BE2C (cell line): ENCODE measurements at regions not wholly inside any gene's neighbourhood (a gene's known extent, or its start where the extent isn't known, plus 50 kb on each side); places are given as distances from the start of the nearest gene placed in this dataset.
"Not testable (repeated sequence)": the region's sequence is repeated elsewhere in the genome, so short reads cannot be mapped to it uniquely, and the experiment has no call there.

Experiments
- DNase-seq: peaks from one replicate; pipeline ENCODE4 v3.0.0-alpha.2; 2020
- H3K27me3 ChIP-seq: fragments of 250-450 bp; sonication (Bioruptor Pico); 2 replicates; pipeline ENCODE4 v1.5.1; 2020; ENCODE audit warnings: mild to moderate bottlenecking
- H3K36me3 ChIP-seq: fragments of 250-450 bp; sonication (Bioruptor Pico); 2 replicates; pipeline ENCODE4 v1.5.1; 2020; ENCODE audit warnings: mild to moderate bottlenecking
- H3K4me1 ChIP-seq: fragments of 250-450 bp; sonication (Bioruptor Pico); 2 replicates; pipeline ENCODE4 v1.5.1; 2020
- H3K4me3 ChIP-seq: 2 replicates; pipeline ENCODE4 v1.5.1; 2011; ENCODE audit warnings: low read depth, low read length
- H3K9me3 ChIP-seq: fragments of 250-450 bp; sonication (Bioruptor Pico); 2 replicates; pipeline ENCODE4 v1.5.1; 2020
- TF ChIP-seq, protein P1 (sequence below): IDR thresholded peaks from 2 replicates; pipeline ENCODE4 v1.5.1; 2012; ENCODE audit warnings: mild to moderate bottlenecking, low read depth, low read length

DNA sequence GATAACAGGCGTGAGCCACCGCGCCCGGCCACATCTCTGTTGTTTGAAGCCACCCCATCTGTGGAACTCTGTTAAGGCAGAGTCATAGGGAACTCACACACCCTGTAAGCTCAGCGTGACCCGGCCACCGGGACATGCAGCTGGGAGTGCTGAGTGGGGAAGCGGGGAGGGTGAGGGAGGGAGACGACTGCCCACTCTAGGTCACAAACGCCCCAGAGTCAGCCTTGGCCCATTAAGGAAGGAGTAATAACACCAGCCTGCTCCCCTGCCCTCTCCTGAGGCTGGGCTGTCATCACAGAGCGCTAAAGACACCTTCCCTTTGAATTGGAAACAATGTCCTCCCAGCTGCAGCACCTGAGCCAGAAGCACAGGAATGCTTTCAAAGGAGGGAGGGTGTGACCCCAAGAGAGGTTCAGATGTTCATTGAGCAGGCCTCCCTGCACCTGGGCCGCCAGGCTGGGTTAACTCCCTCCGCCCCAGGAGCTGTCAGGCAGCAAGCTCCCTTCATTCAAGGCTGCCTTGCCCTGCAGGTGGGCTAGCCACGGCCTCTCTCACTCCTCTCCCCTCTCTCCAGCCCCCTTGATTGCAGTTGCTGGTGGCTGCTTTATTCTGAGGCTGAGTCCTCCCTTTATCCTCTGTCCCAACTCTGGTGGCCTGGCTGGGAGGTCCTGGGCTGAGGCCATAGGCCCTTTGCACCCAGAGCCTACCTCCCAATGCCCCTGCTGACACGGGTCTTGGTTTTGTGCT is 77.2 kb upstream of the HPCAL1 start:
- no peaks in the 10 kb centered on the region for H3K4me1 ChIP-seq
- H3K36me3 ChIP-seq = no peaks in the 10 kb centered on the region
- H3K9me3 ChIP-seq = no peaks in the 10 kb centered on the region
- H3K27me3 ChIP-seq = no peaks in the 10 kb centered on the region
- no peak for DNase-seq
- no peak overlapping the region for H3K4me3 ChIP-seq
- TF ChIP-seq, protein P1, sequence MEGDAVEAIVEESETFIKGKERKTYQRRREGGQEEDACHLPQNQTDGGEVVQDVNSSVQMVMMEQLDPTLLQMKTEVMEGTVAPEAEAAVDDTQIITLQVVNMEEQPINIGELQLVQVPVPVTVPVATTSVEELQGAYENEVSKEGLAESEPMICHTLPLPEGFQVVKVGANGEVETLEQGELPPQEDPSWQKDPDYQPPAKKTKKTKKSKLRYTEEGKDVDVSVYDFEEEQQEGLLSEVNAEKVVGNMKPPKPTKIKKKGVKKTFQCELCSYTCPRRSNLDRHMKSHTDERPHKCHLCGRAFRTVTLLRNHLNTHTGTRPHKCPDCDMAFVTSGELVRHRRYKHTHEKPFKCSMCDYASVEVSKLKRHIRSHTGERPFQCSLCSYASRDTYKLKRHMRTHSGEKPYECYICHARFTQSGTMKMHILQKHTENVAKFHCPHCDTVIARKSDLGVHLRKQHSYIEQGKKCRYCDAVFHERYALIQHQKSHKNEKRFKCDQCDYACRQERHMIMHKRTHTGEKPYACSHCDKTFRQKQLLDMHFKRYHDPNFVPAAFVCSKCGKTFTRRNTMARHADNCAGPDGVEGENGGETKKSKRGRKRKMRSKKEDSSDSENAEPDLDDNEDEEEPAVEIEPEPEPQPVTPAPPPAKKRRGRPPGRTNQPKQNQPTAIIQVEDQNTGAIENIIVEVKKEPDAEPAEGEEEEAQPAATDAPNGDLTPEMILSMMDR = no peak

DNA sequence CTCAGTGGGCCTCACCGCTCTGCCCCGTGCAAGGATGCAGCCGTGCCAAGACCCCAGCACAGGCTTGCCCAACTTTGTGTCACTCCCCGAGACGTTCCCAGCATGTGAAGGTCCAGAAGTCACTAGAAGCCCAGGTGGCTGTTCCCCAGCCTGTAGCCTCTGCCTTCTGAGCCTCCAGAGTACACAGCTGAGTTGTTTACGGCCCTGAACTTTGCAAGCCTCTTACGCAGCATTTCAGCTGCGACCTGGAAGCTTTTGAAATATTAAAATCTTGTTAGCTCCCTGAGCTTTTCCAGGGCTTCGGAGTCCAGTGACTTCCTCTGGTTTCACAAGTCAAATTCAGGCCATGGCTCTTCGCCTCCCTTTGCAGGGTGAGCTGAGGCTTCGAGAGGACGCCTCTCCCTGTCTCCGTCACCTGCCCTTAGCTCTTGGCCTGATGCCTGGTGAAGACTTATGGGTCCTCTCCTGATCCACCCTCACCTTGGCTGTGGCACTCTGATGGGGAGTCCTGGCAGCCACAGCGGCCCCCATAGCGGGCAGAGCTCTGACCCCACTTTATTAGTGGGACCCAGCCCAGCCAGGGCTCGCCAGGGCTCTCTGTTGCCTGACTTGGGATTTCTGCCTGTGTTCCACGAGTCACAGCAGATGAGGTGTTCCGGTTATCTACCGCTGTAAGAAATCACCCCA is 76.5 kb upstream of the HPCAL1 start:
- Histone ChIP-seq H3K4me3 (no peak overlapping the region), H3K27me3 (no peaks in the 10 kb centered on the region), H3K9me3 (no peaks in the 10 kb centered on the region), H3K4me1 (no peaks in the 10 kb centered on the region), H3K36me3 (no peaks in the 10 kb centered on the region)
- TF ChIP-seq, protein P1 = no peak
- DNase-seq = no peak

DNA sequence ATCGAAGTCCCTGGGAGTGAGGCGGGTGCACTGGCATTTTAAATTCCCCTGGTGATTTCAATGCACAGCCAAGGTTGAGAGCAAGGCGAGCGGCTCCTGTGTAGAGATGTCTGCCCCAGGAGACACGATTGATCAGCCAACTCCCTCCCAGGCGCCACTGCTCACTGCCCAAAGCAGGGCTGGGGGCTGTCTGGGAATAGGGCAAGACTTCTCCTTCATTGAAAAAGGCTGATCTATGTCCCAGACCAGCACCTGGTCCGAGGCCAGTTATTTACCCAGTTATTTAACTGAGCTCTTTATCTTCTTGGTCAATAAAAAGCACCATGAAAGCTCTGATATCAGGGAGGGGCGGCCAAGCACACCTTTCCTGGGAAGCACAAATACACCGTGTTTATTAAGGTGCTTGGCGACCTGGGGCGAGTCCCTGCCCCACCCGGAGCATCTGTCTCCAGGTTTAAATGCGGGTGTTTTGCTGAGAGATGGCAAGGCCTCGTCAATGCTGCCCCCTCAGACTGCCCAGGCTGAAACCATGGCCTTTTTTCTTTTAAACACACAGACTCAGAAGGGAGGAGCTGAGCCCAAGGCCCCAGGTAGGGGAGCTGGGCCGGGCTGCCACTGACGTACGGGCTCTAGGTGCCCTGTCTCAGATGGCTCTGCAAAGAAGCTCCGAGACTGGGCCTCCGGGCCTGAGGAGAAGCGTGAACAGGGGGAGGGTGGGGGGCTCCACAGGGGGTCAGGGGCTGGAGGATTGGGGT is 73.9 kb upstream of the HPCAL1 start:
- DNase-seq = no peak
- Histone ChIP-seq H3K4me1 (no peaks in the 10 kb centered on the region), H3K27me3 (no peaks in the 10 kb centered on the region), H3K4me3 (no peak overlapping the region), H3K36me3 (no peaks in the 10 kb centered on the region), H3K9me3 (no peaks in the 10 kb centered on the region)
- TF ChIP-seq, protein P1 = no peak

DNA sequence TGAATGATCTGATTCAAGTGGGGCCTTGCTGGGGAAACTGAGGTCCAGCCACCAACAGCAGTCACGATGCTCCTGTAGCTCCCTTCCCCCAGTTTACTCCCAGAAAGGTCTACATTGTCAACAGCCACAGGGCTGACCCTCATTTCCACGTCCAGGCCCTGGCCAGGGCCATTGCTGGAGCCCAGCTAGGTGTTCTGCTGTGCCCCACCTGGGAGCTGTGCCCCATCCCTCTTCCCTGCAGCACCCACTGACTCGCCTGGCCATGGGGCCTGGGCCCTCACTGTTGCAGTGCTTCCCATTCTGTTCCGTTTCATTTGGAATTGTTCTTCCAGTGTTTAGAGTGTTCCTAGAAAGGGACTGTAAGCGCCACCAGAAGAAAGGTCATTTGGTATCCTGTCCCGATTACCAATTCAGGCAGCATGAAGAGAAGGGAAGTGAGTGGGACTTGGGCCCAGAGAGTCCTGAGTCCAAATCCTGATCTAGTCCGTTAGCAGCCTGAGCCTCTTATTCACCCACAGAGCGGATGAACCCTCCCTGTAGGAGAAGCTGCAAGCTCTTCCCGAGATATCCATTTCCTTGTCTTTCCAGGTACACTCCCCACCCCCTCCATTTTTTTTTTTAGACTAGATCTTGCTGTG is 73.1 kb upstream of the HPCAL1 start:
- H3K4me3 ChIP-seq = no peak overlapping the region
- H3K9me3 ChIP-seq = no peaks in the 10 kb centered on the region
- no peaks in the 10 kb centered on the region for H3K4me1 ChIP-seq
- TF ChIP-seq, protein P1 = no peak
- no peaks in the 10 kb centered on the region for H3K27me3 ChIP-seq
- DNase-seq = no peak
- H3K36me3 ChIP-seq = no peaks in the 10 kb centered on the region

DNA sequence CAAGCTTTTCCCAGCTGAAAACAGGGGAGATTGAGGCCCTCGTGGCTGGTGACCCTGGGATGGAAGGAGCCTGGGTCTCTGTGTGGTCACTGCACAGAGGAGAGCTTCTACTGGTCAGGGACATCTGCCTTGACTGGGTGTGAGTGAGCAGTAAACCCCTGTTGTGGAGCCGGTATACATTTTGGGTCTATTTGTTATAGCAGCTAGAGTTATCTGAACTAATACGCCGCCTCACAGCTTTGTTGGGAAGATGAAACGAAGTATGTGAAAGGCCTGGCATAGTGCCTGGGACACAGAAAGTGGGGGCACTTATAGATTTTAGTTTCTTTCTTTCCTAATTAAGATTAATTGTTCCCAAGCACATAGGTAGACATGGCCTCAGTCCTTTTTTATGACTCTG is 72.2 kb upstream of the HPCAL1 start:
- Histone ChIP-seq H3K36me3 (no peaks in the 10 kb centered on the region), H3K27me3 (no peaks in the 10 kb centered on the region), H3K4me3 (no peak overlapping the region), H3K9me3 (no peaks in the 10 kb centered on the region), H3K4me1 (no peaks in the 10 kb centered on the region)
- TF ChIP-seq, protein P1 = no peak
- no peak for DNase-seq

DNA sequence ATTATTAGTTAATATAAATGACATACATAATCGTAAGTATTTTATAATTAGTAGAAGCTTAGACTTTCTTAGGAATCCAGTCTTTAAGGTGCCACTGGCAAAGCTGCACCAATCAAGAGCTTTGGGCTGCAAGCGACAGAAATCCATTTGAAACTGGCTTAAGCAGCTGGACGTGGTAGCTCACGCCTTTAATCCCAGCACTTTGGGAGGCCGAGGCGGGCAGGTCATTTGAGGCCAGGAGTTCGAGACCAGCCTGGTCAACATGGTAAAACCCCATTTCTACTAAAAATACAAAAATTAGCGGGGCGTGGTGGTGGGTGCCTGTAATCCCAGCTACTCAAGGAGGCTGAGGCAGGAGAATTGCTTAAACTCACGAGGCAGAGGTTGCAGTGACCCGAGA is 71.8 kb upstream of the HPCAL1 start:
- H3K9me3 ChIP-seq, H3K36me3 ChIP-seq, DNase-seq, H3K4me3 ChIP-seq, H3K4me1 ChIP-seq, H3K27me3 ChIP-seq: not testable (repeated sequence)
